HCT116 (cell line): ENCODE measurements at regions not wholly inside any gene's neighbourhood (a gene's known extent, or its start where the extent isn't known, plus 50 kb on each side); places are given as distances from the start of the nearest gene placed in this dataset.

ENCODE experiments used
- ATAC-seq: fragments of 200-7000 bp; cut with Tn5 transposase; 2 replicates; pipeline ENCODE4 v1.9.1; 2020; ENCODE audit warnings: mild to moderate bottlenecking, moderate library complexity
- BruUV-seq: library from RNA; stranded (reverse); fragments of 400-500 nt; replicated peaks from 2 replicates; lab custom pipeline; 2021; lab: Mats Ljungman, UMichigan
- CTCF ChIA-PET: fragments of 300-600 bp; sonication (Branson Sonifier 250); formaldehyde crosslinking; loops from one replicate; lab custom pipeline; 2021; ENCODE audit warnings: antibody characterized with exemption; lab: Charles Lee
- POLR2A ChIA-PET: fragments of 300-600, 350-600 bp; sonication (Branson Sonifier 250); formaldehyde crosslinking; loops from one replicate; lab custom pipeline; 2021; ENCODE audit warnings: antibody characterized with exemption; lab: Charles Lee
- RAD21 ChIA-PET, 2 experiments: fragments of 300-600 bp; sonication (Branson Sonifier 250); formaldehyde crosslinking; loops; one replicate each; lab custom pipeline; 2023; ENCODE audit warnings: low total read pairs in 2 of 2; ENCODE audit not compliant: uncharacterized antibody in 2 of 2, unreplicated experiment in 2 of 2, low non-redundant PET in 1 of 2; lab: Charles Lee
- DNase-seq: peaks from one replicate; pipeline ENCODE4 v3.0.0-alpha.2; 2010; ENCODE audit warnings: low read depth, low spot score
- H2AFZ ChIP-seq: fragments of 200-600 bp; shearing (Covaris generic), sonication (generic); 2 replicates; pipeline ENCODE4 v1.6.1; 2017; ENCODE audit warnings: low read depth, mixed run types, mixed read lengths, antibody characterized with exemption, low read length; ENCODE audit not compliant: poor library complexity, severe bottlenecking
- H3K27ac ChIP-seq: 2 replicates; pipeline ENCODE4 v1.5.1; 2012; ENCODE audit warnings: low read depth, low read length
- H3K27me3 ChIP-seq: fragments of 200-600 bp; sonication (generic); 2 replicates; pipeline ENCODE4 v1.6.1; 2016; ENCODE audit warnings: mixed run types, low read length, mixed read lengths; ENCODE audit not compliant: insufficient read depth
- H3K36me3 ChIP-seq, 2 experiments: fragments of 200-500 bp in 1 of 2; fragments of 200-600 bp in 1 of 2; sonication (Bioruptor generic) in 1 of 2; sonication (generic) in 1 of 2; 2 replicates each; pipeline versions ENCODE4 v1.5.1 to v1.6.1; 2014 to 2016; ENCODE audit warnings: low read length in 2 of 2, inconsistent platforms in 1 of 2, mixed read lengths in 1 of 2, mixed run types in 1 of 2; ENCODE audit not compliant: insufficient read depth in 2 of 2, control insufficient read depth in 1 of 2
- H3K4me1 ChIP-seq, 2 experiments: fragments of 200-600 bp in 1 of 2; sonication (generic) in 1 of 2; 2 replicates each; pipeline versions ENCODE4 v1.5.1 to v1.6.1; 2012 to 2017; ENCODE audit warnings: low read length in 2 of 2, inconsistent platforms in 1 of 2, mild to moderate bottlenecking in 1 of 2, mixed read lengths in 1 of 2, mixed run types in 1 of 2, moderate library complexity in 1 of 2; ENCODE audit not compliant: insufficient read depth in 2 of 2, control insufficient read depth in 1 of 2
- H3K4me2 ChIP-seq: fragments of 200-600 bp; sonication (generic); 2 replicates; pipeline ENCODE4 v1.6.1; 2017; ENCODE audit warnings: mixed run types, low read length, mixed read lengths
- H3K4me3 ChIP-seq, 2 experiments: fragments of 200-600 bp in 1 of 2; sonication (generic) in 1 of 2; replicated peaks in 1 of 2; 2 replicates each; pipeline ENCODE4 v1.5.1; 2011 to 2016; ENCODE audit warnings: low read length in 2 of 2, control low read depth in 1 of 2, low read depth in 1 of 2, mild to moderate bottlenecking in 1 of 2, mixed read lengths in 1 of 2, mixed run types in 1 of 2
- H3K79me2 ChIP-seq: fragments of 200-600 bp; sonication (generic); 2 replicates; pipeline ENCODE4 v1.6.1; 2017; ENCODE audit warnings: mild to moderate bottlenecking, mixed run types, low read length, moderate library complexity, mixed read lengths; ENCODE audit not compliant: insufficient read depth
- H3K9ac ChIP-seq: fragments of 200-600 bp; sonication (generic); 2 replicates; pipeline ENCODE4 v1.6.1; 2016; ENCODE audit warnings: low read length, mixed read lengths
- H3K9me2 ChIP-seq: fragments of 200-600 bp; sonication (generic), shearing (Covaris generic); 2 replicates; pipeline ENCODE4 v1.6.1; 2017; ENCODE audit warnings: mixed run types, mild to moderate bottlenecking, moderate library complexity; ENCODE audit not compliant: insufficient read depth
- H3K9me3 ChIP-seq, 2 experiments: fragments of 200-500 bp in 1 of 2; fragments of 200-600 bp in 1 of 2; sonication (Bioruptor generic) in 1 of 2; sonication (generic) in 1 of 2; 2 replicates each; pipeline ENCODE4 v1.6.1; 2014 to 2017; ENCODE audit warnings: low read length in 2 of 2, mixed read lengths in 2 of 2, inconsistent platforms in 1 of 2, low read depth in 1 of 2, mild to moderate bottlenecking in 1 of 2, mixed run types in 1 of 2, moderate library complexity in 1 of 2; ENCODE audit not compliant: control insufficient read depth in 1 of 2, insufficient read depth in 1 of 2
- H4K20me1 ChIP-seq: fragments of 200-600 bp; sonication (generic), shearing (Covaris generic); 2 replicates; pipeline ENCODE4 v1.6.1; 2017; ENCODE audit warnings: mixed run types, mild to moderate bottlenecking, moderate library complexity; ENCODE audit not compliant: insufficient read depth
- ATF3 ChIP-seq: IDR thresholded peaks from 2 replicates; pipeline ENCODE4 v1.6.1; 2012
- CEBPB ChIP-seq: IDR thresholded peaks from 2 replicates; pipeline ENCODE4 v1.6.1; 2012; ENCODE audit warnings: low read depth
- EGR1 ChIP-seq: IDR thresholded peaks from 2 replicates; pipeline ENCODE4 v1.6.1; 2012; ENCODE audit warnings: low read depth
- ELF1 ChIP-seq: IDR thresholded peaks from 2 replicates; pipeline ENCODE4 v1.6.1; 2012; ENCODE audit warnings: low read depth, borderline replicate concordance
- EZH2phosphoT487 ChIP-seq: fragments of 200-600 bp; IDR thresholded peaks from 2 replicates; pipeline ENCODE4 v1.6.1; 2018; ENCODE audit warnings: antibody characterized with exemption, borderline replicate concordance
- FOSL1 ChIP-seq: IDR thresholded peaks from 2 replicates; pipeline ENCODE4 v1.6.1; 2012; ENCODE audit warnings: low read depth
- MAX ChIP-seq: IDR thresholded peaks from 2 replicates; pipeline ENCODE4 v1.6.1; 2012
- POLR2AphosphoS5 ChIP-seq: IDR thresholded peaks from 2 replicates; pipeline ENCODE4 v1.6.1; 2011; ENCODE audit warnings: mild to moderate bottlenecking, low read depth, low read length, moderate library complexity
- RAD21 ChIP-seq: IDR thresholded peaks from 2 replicates; pipeline ENCODE4 v1.6.1; 2012; ENCODE audit warnings: low read depth, mild to moderate bottlenecking
- SP1 ChIP-seq: IDR thresholded peaks from 2 replicates; pipeline ENCODE4 v1.6.1; 2012; ENCODE audit warnings: low read depth
- SRF ChIP-seq: IDR thresholded peaks from 2 replicates; pipeline ENCODE4 v1.6.1; 2012; ENCODE audit warnings: low read depth
- TCF7L2 ChIP-seq: IDR thresholded peaks from 2 replicates; pipeline ENCODE4 v1.7.0; 2011; ENCODE audit warnings: borderline replicate concordance, inconsistent platforms; ENCODE audit not compliant: insufficient read depth, insufficient read length; ENCODE audit errors: extremely low read depth
- YY1 ChIP-seq: IDR thresholded peaks from 2 replicates; pipeline ENCODE4 v1.6.1; 2011; ENCODE audit warnings: low read length, low read depth, moderate library complexity, mild to moderate bottlenecking; ENCODE audit not compliant: insufficient replicate concordance; ENCODE audit errors: extremely low read depth
- ZBTB33 ChIP-seq: IDR thresholded peaks from 2 replicates; pipeline ENCODE4 v1.6.1; 2011; ENCODE audit warnings: mild to moderate bottlenecking, low read length, moderate library complexity; ENCODE audit not compliant: insufficient replicate concordance; ENCODE audit errors: extremely low read depth
- ZNF274 ChIP-seq: fragments of 200-500 bp; sonication (Bioruptor generic); IDR thresholded peaks from 2 replicates; pipeline ENCODE4 v1.6.1; 2014; ENCODE audit warnings: mild to moderate bottlenecking, low read depth, low read length, inconsistent platforms
- intact Hi-C: fragments of 100-400 bp; cut with micrococcal nuclease; formaldehyde crosslinking; loops from 2 replicates; pipeline ENCODE4 v1.10.0; 2022

- TF ChIP-seq SP1 = no peak
- no peak for TF ChIP-seq EGR1
- TF ChIP-seq SRF = no peak
- no peak for TF ChIP-seq MAX
- no peak for TF ChIP-seq CEBPB
Observed at GRCh38 chr11:92297567-92298553, 73.2 kb downstream of the FAT3 start (continued).

GRCh38 chr11:92300876-92301275 is 76.3 kb downstream of the FAT3 start:
- ChIA-PET CTCF (no interaction called here), POLR2A (no interaction called here)
- ATAC-seq = no peak

More at GRCh38 chr11:92300876-92301275, 76.3 kb downstream of the FAT3 start:
- Histone ChIP-seq H3K9ac (no peak overlapping the region), H3K36me3 (no peaks in the 10 kb centered on the region), H3K9me2 (no peaks in the 10 kb centered on the region), H3K4me2 (no peak overlapping the region), H3K27ac (no peak overlapping the region), H3K4me1 (no peaks in the 10 kb centered on the region), H2AFZ (no peak overlapping the region), H3K9me3 (peaks cover 3 to 11% of the 10 kb centered on the region in 2 experiments; a peak in 2 of 4 replicates), H3K27me3 (no peaks in the 10 kb centered on the region), H3K79me2 (no peaks in the 10 kb centered on the region), H4K20me1 (no peaks in the 10 kb centered on the region), H3K4me3 (no peak overlapping the region)
- TF ChIP-seq CEBPB (no peak), TCF7L2 (no peak), FOSL1 (no peak), SP1 (no peak), ZBTB33 (no peak), ELF1 (no peak), RAD21 (no peak), YY1 (no peak), POLR2AphosphoS5 (no peak), ZNF274 (no peak), EGR1 (no peak), ATF3 (no peak), EZH2phosphoT487 (no peak), MAX (no peak)
- intact Hi-C loops = no loop called here
- no peak for DNase-seq
- RAD21 ChIA-PET = no interaction called here
- BruUV-seq = no TSS peak
